MM.1S (cell line): ENCODE measurements at regions not wholly inside any gene's neighbourhood (a gene's known extent, or its start where the extent isn't known, plus 50 kb on each side); places are given as distances from the start of the nearest gene placed in this dataset.

Experiments used
- DNase-seq: peaks from one replicate; pipeline ENCODE4 v3.0.0-alpha.2; 2015
- H2AFZ ChIP-seq: fragments of 300-600 bp; sonication (generic); 2 replicates; pipeline ENCODE4 v1.6.0; 2016; ENCODE audit warnings: antibody characterized with exemption, low read length
- H3F3A ChIP-seq: fragments of 300-600 bp; sonication (generic); 2 replicates; pipeline ENCODE4 v1.6.1; 2016; ENCODE audit warnings: mild to moderate bottlenecking, antibody characterized with exemption, low read length, moderate library complexity, mixed read lengths; ENCODE audit not compliant: insufficient read depth
- H3K27ac ChIP-seq: fragments of 300-600 bp; sonication (generic); 2 replicates; pipeline ENCODE4 v1.5.1; 2016; ENCODE audit warnings: mild to moderate bottlenecking, low read length
- H3K27me3 ChIP-seq: fragments of 300-600 bp; sonication (generic); replicated peaks from 2 replicates; pipeline ENCODE4 v1.6.0; 2016; ENCODE audit warnings: low read length; ENCODE audit not compliant: insufficient read depth
- H3K36me3 ChIP-seq: fragments of 300-600 bp; sonication (generic); replicated peaks from 2 replicates; pipeline ENCODE4 v1.6.1; 2016; ENCODE audit warnings: mild to moderate bottlenecking, low read length, mixed read lengths; ENCODE audit not compliant: insufficient read depth
- H3K4me1 ChIP-seq: fragments of 300-600 bp; sonication (generic); 2 replicates; pipeline ENCODE4 v1.6.1; 2016; ENCODE audit warnings: low read length, mixed read lengths
- H3K4me2 ChIP-seq: fragments of 300-600 bp; sonication (generic); 2 replicates; pipeline ENCODE4 v1.6.0; 2016; ENCODE audit warnings: low read depth, low read length
- H3K4me3 ChIP-seq: fragments of 300-600 bp; sonication (generic); 2 replicates; pipeline ENCODE4 v1.5.1; 2016; ENCODE audit warnings: low read length, mixed read lengths
- H3K79me2 ChIP-seq: fragments of 300-600 bp; sonication (generic); 2 replicates; pipeline ENCODE4 v1.6.1; 2016; ENCODE audit warnings: mixed run types, low read length, mixed read lengths
- H3K9ac ChIP-seq: fragments of 300-600 bp; sonication (generic); 2 replicates; pipeline ENCODE4 v1.6.1; 2016; ENCODE audit warnings: low read length, mixed read lengths
- H3K9me2 ChIP-seq: fragments of 300-600 bp; sonication (generic); replicated peaks from 2 replicates; pipeline ENCODE4 v1.6.1; 2016; ENCODE audit warnings: mild to moderate bottlenecking, low read length, mixed read lengths; ENCODE audit not compliant: insufficient read depth
- H3K9me3 ChIP-seq: fragments of 300-600 bp; sonication (generic); replicated peaks from 2 replicates; pipeline ENCODE4 v1.6.1; 2016; ENCODE audit warnings: mild to moderate bottlenecking, low read length, mixed read lengths; ENCODE audit not compliant: insufficient read depth
- H4K20me1 ChIP-seq: fragments of 300-600 bp; sonication (generic); 2 replicates; pipeline ENCODE4 v1.6.1; 2016; ENCODE audit warnings: mild to moderate bottlenecking, low read length, moderate library complexity, mixed read lengths; ENCODE audit not compliant: insufficient read depth
- EZH2 ChIP-seq: fragments of 300-600 bp; sonication (generic); optimal IDR thresholded peaks from 2 replicates; pipeline ENCODE3; 2017; ENCODE audit warnings: low read depth, mild to moderate bottlenecking, antibody characterized with exemption, low read length, mixed read lengths
- EZH2phosphoT487 ChIP-seq: fragments of 300-600 bp; sonication (generic); IDR thresholded peaks from 2 replicates; pipeline ENCODE4 v1.6.1; 2018; ENCODE audit warnings: antibody characterized with exemption, low read length
- TF ChIP-seq, protein P1 (sequence below): fragments of 300-600 bp; sonication (generic); IDR thresholded peaks from 2 replicates; pipeline ENCODE4 v1.5.1; 2016; ENCODE audit warnings: antibody characterized with exemption, low read length, mixed read lengths

DNA sequence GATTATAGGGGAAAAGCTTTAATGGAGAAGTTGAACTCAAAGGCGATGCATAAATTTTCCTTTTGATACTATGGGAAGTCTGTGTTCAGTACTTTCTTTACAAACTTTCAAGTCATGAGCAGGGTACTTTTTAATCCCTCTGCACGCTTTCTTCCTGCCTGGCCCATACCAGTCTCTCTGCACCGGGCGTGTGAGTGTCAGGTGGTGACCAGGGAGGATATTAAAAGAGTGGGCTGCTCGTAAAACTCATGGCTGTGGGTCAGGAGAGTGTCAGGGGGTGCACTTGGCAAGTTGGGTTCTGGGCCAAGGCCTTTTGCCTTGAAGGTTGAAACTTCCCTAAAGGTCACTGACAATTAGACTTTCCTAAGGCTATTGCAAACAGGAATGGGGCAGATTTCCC, 367.8 kb downstream of the GPD2 start:
- Histone ChIP-seq H3K36me3 (no peaks in the 10 kb centered on the region), H3K9me2 (no peaks in the 10 kb centered on the region), H3K4me3 (no peak overlapping the region), H4K20me1 (no peaks in the 10 kb centered on the region), H3K27me3 (no peaks in the 10 kb centered on the region), H3K79me2 (no peaks in the 10 kb centered on the region), H2AFZ (no peak overlapping the region), H3F3A (no peaks in the 10 kb centered on the region), H3K9ac (no peak overlapping the region), H3K4me2 (no peak overlapping the region), H3K27ac (no peak overlapping the region), H3K4me1 (no peaks in the 10 kb centered on the region), H3K9me3 (no peaks in the 10 kb centered on the region)
- DNase-seq, result no peak
- TF ChIP-seq, protein P1, sequence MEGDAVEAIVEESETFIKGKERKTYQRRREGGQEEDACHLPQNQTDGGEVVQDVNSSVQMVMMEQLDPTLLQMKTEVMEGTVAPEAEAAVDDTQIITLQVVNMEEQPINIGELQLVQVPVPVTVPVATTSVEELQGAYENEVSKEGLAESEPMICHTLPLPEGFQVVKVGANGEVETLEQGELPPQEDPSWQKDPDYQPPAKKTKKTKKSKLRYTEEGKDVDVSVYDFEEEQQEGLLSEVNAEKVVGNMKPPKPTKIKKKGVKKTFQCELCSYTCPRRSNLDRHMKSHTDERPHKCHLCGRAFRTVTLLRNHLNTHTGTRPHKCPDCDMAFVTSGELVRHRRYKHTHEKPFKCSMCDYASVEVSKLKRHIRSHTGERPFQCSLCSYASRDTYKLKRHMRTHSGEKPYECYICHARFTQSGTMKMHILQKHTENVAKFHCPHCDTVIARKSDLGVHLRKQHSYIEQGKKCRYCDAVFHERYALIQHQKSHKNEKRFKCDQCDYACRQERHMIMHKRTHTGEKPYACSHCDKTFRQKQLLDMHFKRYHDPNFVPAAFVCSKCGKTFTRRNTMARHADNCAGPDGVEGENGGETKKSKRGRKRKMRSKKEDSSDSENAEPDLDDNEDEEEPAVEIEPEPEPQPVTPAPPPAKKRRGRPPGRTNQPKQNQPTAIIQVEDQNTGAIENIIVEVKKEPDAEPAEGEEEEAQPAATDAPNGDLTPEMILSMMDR, result no peak
- no peak for TF ChIP-seq EZH2phosphoT487
- no peak for TF ChIP-seq EZH2

DNA sequence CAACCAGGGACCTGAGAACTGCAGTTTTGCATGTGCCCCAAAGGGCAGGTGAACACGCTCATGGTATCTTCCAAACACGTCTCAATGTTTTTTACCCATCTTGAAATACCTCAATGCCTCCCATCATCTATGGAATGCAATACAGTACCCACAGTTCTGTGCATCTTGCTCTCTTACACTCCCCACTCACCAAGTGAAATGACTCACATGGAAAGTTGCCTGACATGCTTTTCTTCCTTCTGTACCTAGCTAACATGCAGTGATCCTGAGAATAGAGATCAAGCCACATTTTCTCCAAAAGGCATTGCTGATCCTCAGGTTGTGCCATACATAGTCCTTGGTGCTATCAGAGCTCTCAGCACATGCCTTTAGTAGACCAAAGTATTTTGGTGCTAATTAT, 373.9 kb downstream of the GPD2 start:
- H3K4me3 ChIP-seq, result no peak overlapping the region
- no peaks in the 10 kb centered on the region for H3K9me3 ChIP-seq
- H3K79me2 ChIP-seq, result no peaks in the 10 kb centered on the region
- no peak overlapping the region for H3K4me2 ChIP-seq
- H4K20me1 ChIP-seq, result no peaks in the 10 kb centered on the region
- H3K4me1 ChIP-seq, result no peaks in the 10 kb centered on the region
- no peak overlapping the region for H3K27ac ChIP-seq
- TF ChIP-seq EZH2phosphoT487, result no peak
- no peak for TF ChIP-seq EZH2
- TF ChIP-seq, protein P1, result no peak
- H3K9me2 ChIP-seq, result no peaks in the 10 kb centered on the region
- no peak overlapping the region for H3K9ac ChIP-seq
- no peaks in the 10 kb centered on the region for H3F3A ChIP-seq
- DNase-seq, result no peak
- no peaks in the 10 kb centered on the region for H3K27me3 ChIP-seq
- no peak overlapping the region for H2AFZ ChIP-seq
- no peaks in the 10 kb centered on the region for H3K36me3 ChIP-seq

DNA sequence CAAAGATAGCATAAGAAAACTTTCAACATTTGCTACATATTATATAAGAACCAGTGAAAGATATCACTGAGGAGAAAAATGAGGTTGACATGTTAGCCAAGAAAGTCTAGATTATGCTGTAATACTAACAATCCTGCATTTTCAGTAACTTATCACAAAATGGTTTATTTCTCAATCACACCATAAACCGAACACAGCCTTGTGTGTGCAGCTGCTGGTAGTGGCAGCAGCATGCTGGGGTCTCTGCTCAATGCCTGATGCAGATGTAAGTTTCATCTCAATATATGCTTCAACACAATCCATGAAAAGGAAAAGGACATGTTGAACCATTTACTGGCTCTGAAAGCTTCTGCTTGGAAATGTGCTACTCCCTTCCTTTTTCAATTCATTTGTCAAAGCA, 376.3 kb downstream of the GPD2 start:
- H3K4me1 ChIP-seq, result no peaks in the 10 kb centered on the region
- H3K4me3 ChIP-seq, result no peak overlapping the region
- no peak overlapping the region for H3K4me2 ChIP-seq
- H4K20me1 ChIP-seq, result no peaks in the 10 kb centered on the region
- H3K36me3 ChIP-seq, result no peaks in the 10 kb centered on the region
- no peak overlapping the region for H3K27ac ChIP-seq
- H3F3A ChIP-seq, result no peaks in the 10 kb centered on the region
- no peak overlapping the region for H3K9ac ChIP-seq
- no peaks in the 10 kb centered on the region for H3K9me2 ChIP-seq
- TF ChIP-seq EZH2, result no peak
- TF ChIP-seq EZH2phosphoT487, result no peak
- TF ChIP-seq, protein P1, result no peak
- no peaks in the 10 kb centered on the region for H3K9me3 ChIP-seq
- DNase-seq, result no peak
- H3K27me3 ChIP-seq, result no peaks in the 10 kb centered on the region
- no peak overlapping the region for H2AFZ ChIP-seq
- H3K79me2 ChIP-seq, result no peaks in the 10 kb centered on the region
